ENCODE measurements at regions not wholly inside any gene's neighbourhood (a gene's known extent, or its start where the extent isn't known, plus 50 kb on each side); places are given as distances from the start of the nearest gene placed in this dataset.

GRCh38 chr5:61817472-61818326, 485.6 kb downstream of the ZSWIM6 start:
- H3K4me3 Mint-ChIP-seq (ENCODE audit: low read depth, unreplicated experiment): no peak overlapping the region
- no peak overlapping the region for H3K27ac Mint-ChIP-seq (ENCODE audit: unreplicated experiment)
- peak; percentile 56 for DNase-seq
- peaks cover 34% of the 10 kb centered on the region for H3K27me3 Mint-ChIP-seq (ENCODE audit: unreplicated experiment)
- H3K36me3 Mint-ChIP-seq (ENCODE audit: insufficient read depth, unreplicated experiment): no peaks in the 10 kb centered on the region
- CTCF ChIA-PET: interaction anchor here (0.5 to 1.6 kb wide), 8 partner anchors 13 to 859 kb away, joined by 3 to 14 read pairs (median 3); partner anchors contain the start of gene ZSWIM6
- peak; percentile 39 for TF ChIP-seq CTCF (IDR thresholded peaks at IDR 0.05; ENCODE audit: unreplicated experiment)
- peaks cover 11% of the 10 kb centered on the region for H3K4me1 Mint-ChIP-seq (ENCODE audit: low read depth, unreplicated experiment)
- BruUV-seq (replicated peaks): no TSS peak
- intact Hi-C loops (cut with micrococcal nuclease; ENCODE audit: unreplicated experiment): loop anchor here (1.0 to 5.0 kb wide), 6 partner anchors 35 to 860 kb away; no protein-coding TSS in a partner anchor
- H3K9me3 Mint-ChIP-seq (ENCODE audit: low read depth, unreplicated experiment): no peaks in the 10 kb centered on the region

DNA sequence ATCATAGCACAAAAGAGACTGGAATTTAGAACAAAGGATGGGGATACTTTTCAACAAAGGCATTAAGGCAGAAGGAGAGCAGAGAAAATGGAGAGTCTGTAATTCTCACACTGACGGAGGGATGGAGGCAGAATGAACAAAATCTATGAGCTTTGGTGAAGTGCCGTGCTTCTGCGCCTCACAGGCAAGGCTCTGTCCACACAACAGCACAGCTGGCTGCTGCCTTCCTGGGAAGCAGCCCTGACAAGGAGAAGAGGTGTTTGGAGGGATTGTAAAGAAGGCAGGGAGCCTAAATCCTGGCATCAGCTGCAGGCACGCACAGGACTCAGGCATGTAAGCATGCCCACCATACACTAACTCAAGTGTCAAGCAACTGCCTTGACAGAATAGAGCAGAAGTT, 485.2 kb upstream of the KIF2A start:
- H3K27me3 Mint-ChIP-seq (ENCODE audit: unreplicated experiment): peaks cover 59% of the 10 kb centered on the region
- TF ChIP-seq CTCF (IDR thresholded peaks at IDR 0.05; ENCODE audit: unreplicated experiment): no peak
- H3K36me3 Mint-ChIP-seq (ENCODE audit: insufficient read depth, unreplicated experiment): no peaks in the 10 kb centered on the region
- no peak overlapping the region for H3K4me3 Mint-ChIP-seq (ENCODE audit: low read depth, unreplicated experiment)
- H3K27ac Mint-ChIP-seq (ENCODE audit: unreplicated experiment): no peak overlapping the region
- no TSS peak for BruUV-seq (replicated peaks)
- DNase-seq: no peak
- CTCF ChIA-PET: interaction anchor here (1.2 kb wide), 1 partner anchor 52 kb away, joined by 4 read pairs; no protein-coding TSS in a partner anchor
- no peaks in the 10 kb centered on the region for H3K9me3 Mint-ChIP-seq (ENCODE audit: low read depth, unreplicated experiment)
- intact Hi-C loops (cut with micrococcal nuclease; ENCODE audit: unreplicated experiment): no loop called here
- peaks cover 11% of the 10 kb centered on the region for H3K4me1 Mint-ChIP-seq (ENCODE audit: low read depth, unreplicated experiment)

- Mint-ChIP-seq H3K27ac (ENCODE audit: unreplicated experiment) (no peak overlapping the region), H3K27me3 (ENCODE audit: unreplicated experiment) (peaks cover 59% of the 10 kb centered on the region), H3K4me1 (ENCODE audit: low read depth, unreplicated experiment) (peaks cover 11% of the 10 kb centered on the region), H3K9me3 (ENCODE audit: low read depth, unreplicated experiment) (no peaks in the 10 kb centered on the region), H3K36me3 (ENCODE audit: insufficient read depth, unreplicated experiment) (no peaks in the 10 kb centered on the region), H3K4me3 (ENCODE audit: low read depth, unreplicated experiment) (no peak overlapping the region)
- no peak for DNase-seq
- BruUV-seq (replicated peaks): no TSS peak
- intact Hi-C loops (cut with micrococcal nuclease; ENCODE audit: unreplicated experiment): no loop called here
- no peak for TF ChIP-seq CTCF (IDR thresholded peaks at IDR 0.05; ENCODE audit: unreplicated experiment)
- CTCF ChIA-PET: interaction anchor here (1.2 to 1.8 kb wide), 2 partner anchors 16 to 53 kb away, joined by 4 read pairs; no protein-coding TSS in a partner anchor
These were observed 484.4 kb upstream of the KIF2A start for GRCh38 chr5:61821561-61821960.

GRCh38 chr5:61822584-61822983, 483.4 kb upstream of the KIF2A start:
- no peak overlapping the region for H3K27ac Mint-ChIP-seq (ENCODE audit: unreplicated experiment)
- CTCF ChIA-PET: interaction anchor here (0.7 to 1.8 kb wide), 3 partner anchors 17 to 127 kb away, joined by 3 to 4 read pairs (median 4); no protein-coding TSS in a partner anchor
- no peaks in the 10 kb centered on the region for H3K36me3 Mint-ChIP-seq (ENCODE audit: insufficient read depth, unreplicated experiment)
- intact Hi-C loops (cut with micrococcal nuclease; ENCODE audit: unreplicated experiment): no loop called here
- no peak for DNase-seq
- no peak overlapping the region for H3K4me3 Mint-ChIP-seq (ENCODE audit: low read depth, unreplicated experiment)
- H3K9me3 Mint-ChIP-seq (ENCODE audit: low read depth, unreplicated experiment): no peaks in the 10 kb centered on the region
- H3K4me1 Mint-ChIP-seq (ENCODE audit: low read depth, unreplicated experiment): peaks cover 3% of the 10 kb centered on the region
- no peak for TF ChIP-seq CTCF (IDR thresholded peaks at IDR 0.05; ENCODE audit: unreplicated experiment)
- peaks cover 59% of the 10 kb centered on the region for H3K27me3 Mint-ChIP-seq (ENCODE audit: unreplicated experiment)
- BruUV-seq (replicated peaks): no TSS peak
